H1 (cell line): ENCODE measurements at regions not wholly inside any gene's neighbourhood (a gene's known extent, or its start where the extent isn't known, plus 50 kb on each side); places are given as distances from the start of the nearest gene placed in this dataset.
A peak's percentile ranks its signal among the peaks of the same experiment; 100 is the strongest.

Experiments
- CTCF ChIA-PET: fragments of 300-600 bp; sonication (Branson Sonifier 250); formaldehyde crosslinking; loops from one replicate; lab custom pipeline; 2021; ENCODE audit not compliant: partially characterized antibody; lab: Charles Lee
- POLR2A ChIA-PET: fragments of 300-600 bp; sonication (Branson Sonifier 250); formaldehyde crosslinking; loops from one replicate; lab custom pipeline; 2021; ENCODE audit warnings: inconsistent platforms; ENCODE audit not compliant: partially characterized antibody; lab: Charles Lee
- DNase-seq, 2 experiments: peaks; one replicate each; pipeline versions ENCODE4 v3.0.0 to v3.0.0-alpha.2; 2010 to 2022; ENCODE audit warnings: low spot score in 2 of 2, low read depth in 1 of 2, mixed read lengths in 1 of 2
- FAIRE-seq: peaks from 2 replicates; lab custom pipeline; 2011; peaks lifted over from hg19 to GRCh38; lab: Jason Lieb, UNC
- H2AFZ ChIP-seq: 2 replicates; pipeline ENCODE4 v1.8.1; 2012; ENCODE audit warnings: low read length, inconsistent platforms
- H2AK5ac ChIP-seq: 2 replicates; pipeline ENCODE4 v1.6.1; 2013; ENCODE audit warnings: low read depth, low read length
- H2BK120ac ChIP-seq: replicated peaks from 2 replicates; pipeline ENCODE3; 2013; ENCODE audit warnings: low read depth, low read length, inconsistent platforms
- H2BK12ac ChIP-seq: 2 replicates; pipeline ENCODE4 v1.6.1; 2013; ENCODE audit warnings: low read depth, low read length
- H2BK15ac ChIP-seq: 2 replicates; pipeline ENCODE4 v1.6.1; 2013; ENCODE audit warnings: low read length
- H2BK20ac ChIP-seq: 2 replicates; pipeline ENCODE4 v1.6.1; 2013; ENCODE audit warnings: low read length
- H2BK5ac ChIP-seq: 2 replicates; pipeline ENCODE4 v1.6.1; 2013; ENCODE audit warnings: low read depth, low read length
- H3K14ac ChIP-seq: 2 replicates; pipeline ENCODE4 v1.6.1; 2013; ENCODE audit warnings: inconsistent platforms; ENCODE audit not compliant: insufficient read length
- H3K18ac ChIP-seq: 2 replicates; pipeline ENCODE4 v1.6.1; 2013; ENCODE audit warnings: low read length; ENCODE audit errors: extremely low read depth
- H3K23ac ChIP-seq: 2 replicates; pipeline ENCODE4 v1.6.1; 2013; ENCODE audit warnings: inconsistent platforms; ENCODE audit not compliant: insufficient read length
- H3K23me2 ChIP-seq: 2 replicates; pipeline ENCODE4 v1.6.1; 2013; ENCODE audit warnings: low read depth, low read length
- H3K27ac ChIP-seq: 2 replicates; pipeline ENCODE4 v1.6.1; 2011; ENCODE audit warnings: low read depth, low read length, inconsistent platforms
- H3K27me3 ChIP-seq, 4 experiments: replicated peaks in 1 of 4; 1 replicate in 1 of 4; 2 replicates in 3 of 4; pipeline versions ENCODE4 v1.6.1 to v1.8.1; 2011 to 2013; ENCODE audit warnings: low read length in 3 of 4, mild to moderate bottlenecking in 3 of 4, inconsistent platforms in 2 of 4, mixed read lengths in 2 of 4, moderate library complexity in 1 of 4; ENCODE audit not compliant: control insufficient read depth in 3 of 4, insufficient read depth in 3 of 4; ENCODE audit errors: extremely low read depth in 1 of 4
- H3K36me3 ChIP-seq, 4 experiments: 2 replicates each; pipeline versions ENCODE4 v1.6.1 to v1.8.1; 2011 to 2013; ENCODE audit warnings: mild to moderate bottlenecking in 4 of 4, low read length in 3 of 4, moderate library complexity in 2 of 4, control low read depth in 1 of 4, inconsistent platforms in 1 of 4; ENCODE audit not compliant: insufficient read depth in 4 of 4, control insufficient read depth in 2 of 4
- H3K4ac ChIP-seq: replicated peaks from 2 replicates; pipeline ENCODE3; 2013; ENCODE audit warnings: low read length, low read depth, mixed read lengths, inconsistent platforms; ENCODE audit not compliant: insufficient read length
- H3K4me1 ChIP-seq, 4 experiments: replicated peaks in 1 of 4; 1 replicate in 1 of 4; 2 replicates in 3 of 4; pipeline versions ENCODE4 v1.6.1 to v1.8.1; 2011 to 2013; ENCODE audit warnings: low read length in 3 of 4, inconsistent platforms in 2 of 4, mixed read lengths in 1 of 4; ENCODE audit not compliant: insufficient read depth in 4 of 4, control insufficient read depth in 3 of 4
- H3K4me2 ChIP-seq, 2 experiments: 2 replicates each; pipeline versions ENCODE4 v1.6.1 to v1.8.1; 2011 to 2013; ENCODE audit warnings: low read depth in 2 of 2, low read length in 2 of 2, control low read depth in 1 of 2, inconsistent platforms in 1 of 2, mild to moderate bottlenecking in 1 of 2; ENCODE audit not compliant: insufficient read depth in 1 of 2
- H3K4me3 ChIP-seq, 4 experiments: fragments of 200-600, 300-600 bp in 1 of 4; sonication (generic), shearing (Covaris generic), sonication (Bioruptor Twin) in 1 of 4; 2 replicates each; pipeline versions ENCODE4 v1.5.1 to v1.8.1; 2011 to 2016; ENCODE audit warnings: low read length in 4 of 4, low read depth in 3 of 4, control low read depth in 2 of 4, inconsistent platforms in 2 of 4, mild to moderate bottlenecking in 2 of 4, mixed read lengths in 1 of 4, moderate library complexity in 1 of 4; ENCODE audit not compliant: insufficient read depth in 2 of 4; ENCODE audit errors: extremely low read depth in 1 of 4
- H3K56ac ChIP-seq: replicated peaks from 2 replicates; pipeline ENCODE3; 2013; ENCODE audit warnings: low read depth, mild to moderate bottlenecking, mixed read lengths, low read length, inconsistent platforms; ENCODE audit not compliant: insufficient read length
- H3K79me1 ChIP-seq: 2 replicates; pipeline ENCODE4 v1.6.1; 2013; ENCODE audit warnings: low read depth, low read length, control low read depth
- H3K79me2 ChIP-seq, 2 experiments: 2 replicates each; pipeline versions ENCODE4 v1.6.1 to v1.8.1; 2012 to 2013; ENCODE audit warnings: low read length in 2 of 2, mild to moderate bottlenecking in 2 of 2, inconsistent platforms in 1 of 2; ENCODE audit not compliant: insufficient read depth in 2 of 2, control insufficient read depth in 1 of 2
- H3K9ac ChIP-seq, 4 experiments: replicated peaks in 1 of 4; 1 replicate in 1 of 4; 2 replicates in 3 of 4; pipeline versions ENCODE4 v1.6.1 to v1.8.1; 2011 to 2013; ENCODE audit warnings: low read depth in 3 of 4, low read length in 3 of 4, control low read depth in 2 of 4, mild to moderate bottlenecking in 2 of 4, moderate library complexity in 2 of 4, inconsistent platforms in 1 of 4; ENCODE audit errors: extremely low read depth in 1 of 4
- H3K9me3 ChIP-seq, 2 experiments: 2 replicates each; pipeline versions ENCODE4 v1.6.1 to v1.8.1; 2012 to 2013; ENCODE audit warnings: mild to moderate bottlenecking in 2 of 2, moderate library complexity in 2 of 2, control low read depth in 1 of 2, inconsistent platforms in 1 of 2, low read depth in 1 of 2, low read length in 1 of 2, mixed read lengths in 1 of 2; ENCODE audit not compliant: insufficient read depth in 2 of 2
- H4K20me1 ChIP-seq, 2 experiments: replicated peaks in 1 of 2; 2 replicates each; pipeline versions ENCODE3 to v1.8.1; 2011 to 2013; ENCODE audit warnings: inconsistent platforms in 2 of 2, low read length in 2 of 2, mild to moderate bottlenecking in 1 of 2; ENCODE audit not compliant: insufficient read depth in 2 of 2, control insufficient read depth in 1 of 2
- H4K5ac ChIP-seq: 2 replicates; pipeline ENCODE4 v1.6.1; 2013; ENCODE audit warnings: low read length, low read depth, mixed read lengths, inconsistent platforms; ENCODE audit not compliant: insufficient read length
- H4K8ac ChIP-seq: 2 replicates; pipeline ENCODE4 v1.8.0; 2013; ENCODE audit warnings: mild to moderate bottlenecking, moderate library complexity, low read length, inconsistent platforms; ENCODE audit not compliant: insufficient read depth; ENCODE audit errors: extremely low read depth
- H4K91ac ChIP-seq: replicated peaks from 2 replicates; pipeline ENCODE3; 2013; ENCODE audit warnings: low read length, mixed read lengths, inconsistent platforms; ENCODE audit not compliant: insufficient read length
- RAD21 ChIP-seq, 2 experiments: IDR thresholded peaks in 1 of 2; conservative IDR thresholded peaks in 1 of 2; 2 replicates each; pipeline ENCODE4 v1.6.1; 2011; ENCODE audit warnings: low read depth in 2 of 2, low read length in 2 of 2, improper control_type of control experiment in 1 of 2, inconsistent platforms in 1 of 2, mild to moderate bottlenecking in 1 of 2, moderate library complexity in 1 of 2
- TEAD4 ChIP-seq: IDR thresholded peaks from 2 replicates; pipeline ENCODE4 v1.6.1; 2012; ENCODE audit warnings: low read depth, low read length, inconsistent platforms, mixed read lengths
- WGBS, 2 experiments: shearing (Covaris generic) in 1 of 2; methylation state at CpG; one replicate each; pipeline versions ENCODE4 v1.1.6 to v1.1.7; 2013 to 2015; ENCODE audit warnings: low lambda C conversion rate in 2 of 2, mixed read lengths in 2 of 2, inconsistent platforms in 1 of 2, low coverage in 1 of 2, missing lambda C conversion rate in 1 of 2; ENCODE audit not compliant: insufficient replicate concordance in 2 of 2, insufficient coverage in 1 of 2, insufficient read length in 1 of 2; ENCODE audit errors: extremely low coverage in 1 of 2, missing lambda C conversion rate in 1 of 2; 5-methylcytosine and 5-hydroxymethylcytosine counted together
- TF ChIP-seq, protein P1 (sequence below), 3 experiments: IDR thresholded peaks; 1 replicate in 2 of 3; 2 replicates in 1 of 3; pipeline versions ENCODE4 v1.5.1 to v1.6.1; 2011; ENCODE audit warnings: low read length in 3 of 3, mild to moderate bottlenecking in 3 of 3, inconsistent platforms in 2 of 3, low read depth in 1 of 3, moderate library complexity in 1 of 3; ENCODE audit not compliant: insufficient read depth in 1 of 3; ENCODE audit errors: control extremely low read depth in 1 of 3

DNA sequence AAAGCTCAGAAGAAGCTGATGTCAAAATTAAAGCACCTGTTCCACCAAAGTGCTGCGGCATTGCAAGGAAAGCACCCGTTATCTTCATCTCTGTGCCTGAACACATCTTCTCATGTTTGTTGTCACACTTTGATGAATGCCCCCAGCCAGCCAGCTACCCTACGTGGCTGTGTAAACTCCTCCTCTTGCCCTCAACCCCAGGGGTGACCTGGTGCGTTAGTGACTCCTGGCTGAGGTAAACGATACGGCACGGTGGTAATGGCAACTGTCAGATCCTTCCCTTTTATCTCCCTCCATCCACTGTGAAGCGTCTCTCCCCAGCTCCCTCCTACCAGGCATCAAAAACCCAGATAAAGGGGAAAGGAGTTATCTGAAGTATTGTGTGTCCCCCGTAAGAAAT, 90.6 kb upstream of the WWC2 start:
- Histone ChIP-seq H3K23me2 (no peaks in the 10 kb centered on the region; the same call in 1 of the 2 replicates), H2BK15ac (no peak overlapping the region), H2BK120ac (no peak overlapping the region), H3K4ac (no peak overlapping the region), H3K23ac (no peak overlapping the region), H4K91ac (no peak overlapping the region), H2BK5ac (no peak overlapping the region), H3K9ac (no peak overlapping the region), H3K79me2 (no peaks in the 10 kb centered on the region), H3K27me3 (peaks cover 0 to 2% (median 0%) of the 10 kb centered on the region in 4 experiments; a peak in 2 of 7 replicates), H4K20me1 (no peaks in the 10 kb centered on the region), H2BK20ac (no peak overlapping the region), H3K36me3 (no peaks in the 10 kb centered on the region), H2BK12ac (no peak overlapping the region), H3K4me1 (peaks cover 0 to 3% (median 0%) of the 10 kb centered on the region in 4 experiments; a peak in 2 of 7 replicates), H3K79me1 (no peaks in the 10 kb centered on the region), H4K8ac (no peak overlapping the region), H3K4me3 (no peak overlapping the region), H3K9me3 (no peaks in the 10 kb centered on the region), H3K4me2 (no peak overlapping the region), H2AK5ac (no peak overlapping the region), H4K5ac (no peak overlapping the region), H2AFZ (peak overlapping the region; percentile 43; the same call in 1 of the 2 replicates), H3K18ac (no peak overlapping the region), H3K14ac (no peak overlapping the region), H3K27ac (no peak overlapping the region), H3K56ac (no peak overlapping the region)
- 64% methylated on average over 9 of the region's 9 CpGs; no CpG with 5 or more reads in 1 of the 2 experiments for WGBS, 2 experiments
- DNase-seq (peak in 1 of 2 experiments; percentile 45), FAIRE-seq (peak; percentile 24)
- CTCF ChIA-PET: interaction anchor here (0.7 to 1.8 kb wide), 8 partner anchors 70 to 399 kb away, joined by 3 to 14 read pairs (median 4); no protein-coding TSS in a partner anchor
- TF ChIP-seq TEAD4 (no peak), RAD21 (IDR thresholded peaks at IDR 0.05 in 1 of 2, conservative IDR thresholded peaks at IDR 0.05 in 1 of 2; ENCODE audit: low read depth in 2 of 2, low read length in 2 of 2) (peak; percentile 56 to 69)
- TF ChIP-seq, protein P1, sequence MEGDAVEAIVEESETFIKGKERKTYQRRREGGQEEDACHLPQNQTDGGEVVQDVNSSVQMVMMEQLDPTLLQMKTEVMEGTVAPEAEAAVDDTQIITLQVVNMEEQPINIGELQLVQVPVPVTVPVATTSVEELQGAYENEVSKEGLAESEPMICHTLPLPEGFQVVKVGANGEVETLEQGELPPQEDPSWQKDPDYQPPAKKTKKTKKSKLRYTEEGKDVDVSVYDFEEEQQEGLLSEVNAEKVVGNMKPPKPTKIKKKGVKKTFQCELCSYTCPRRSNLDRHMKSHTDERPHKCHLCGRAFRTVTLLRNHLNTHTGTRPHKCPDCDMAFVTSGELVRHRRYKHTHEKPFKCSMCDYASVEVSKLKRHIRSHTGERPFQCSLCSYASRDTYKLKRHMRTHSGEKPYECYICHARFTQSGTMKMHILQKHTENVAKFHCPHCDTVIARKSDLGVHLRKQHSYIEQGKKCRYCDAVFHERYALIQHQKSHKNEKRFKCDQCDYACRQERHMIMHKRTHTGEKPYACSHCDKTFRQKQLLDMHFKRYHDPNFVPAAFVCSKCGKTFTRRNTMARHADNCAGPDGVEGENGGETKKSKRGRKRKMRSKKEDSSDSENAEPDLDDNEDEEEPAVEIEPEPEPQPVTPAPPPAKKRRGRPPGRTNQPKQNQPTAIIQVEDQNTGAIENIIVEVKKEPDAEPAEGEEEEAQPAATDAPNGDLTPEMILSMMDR (IDR thresholded peaks at IDR 0.05; ENCODE audit: control extremely low read depth in 1 of 3, insufficient read depth in 1 of 3, low read depth in 1 of 3, low read length in 3 of 3): peak; percentile 37 to 49 (median 48); a peak in 3 of 4 replicates
- POLR2A ChIA-PET: no interaction called here
